ENCODE measurements at regions not wholly inside any gene's neighbourhood (a gene's known extent, or its start where the extent isn't known, plus 50 kb on each side); places are given as distances from the start of the nearest gene placed in this dataset.

- H3K27ac Mint-ChIP-seq, result no peak overlapping the region
- ATAC-seq (ENCODE audit: low read depth), result no peak
Observed at GRCh38 chr19:30167976-30168635, 204.1 kb upstream of the ZNF536 start.

GRCh38 chr19:30168760-30169159 lies 203.4 kb upstream of the ZNF536 start:
- no peak overlapping the region for H3K27ac ChIP-seq (ENCODE audit: low read length in 2 of 2)
- no peak overlapping the region for H3K9ac ChIP-seq (ENCODE audit: low read length)
- H3K4me1 Mint-ChIP-seq, result no peaks in the 10 kb centered on the region
- ATAC-seq (ENCODE audit: low read depth) (no peak), DNase-seq (no peak)
- ChIA-PET CTCF (no interaction called here), POLR2A (no interaction called here)
- H2AFZ ChIP-seq (ENCODE audit: insufficient read depth, low read depth, low read length, poor library complexity, severe bottlenecking), result no peak overlapping the region
- H3K27me3 ChIP-seq (replicated peaks in 1 of 4; ENCODE audit: control extremely low read depth in 1 of 4, control insufficient read depth in 3 of 4, insufficient read depth in 4 of 4, low read length in 3 of 4), result no peaks in the 10 kb centered on the region
- no peaks in the 10 kb centered on the region for H3K9me3 Mint-ChIP-seq (ENCODE audit: insufficient read depth)
- H3K9me3 ChIP-seq (ENCODE audit: control extremely low read depth in 1 of 3, control insufficient read depth in 2 of 3, insufficient read depth in 1 of 3, low read length in 2 of 3), result peaks cover 0 to 12% (median 0%) of the 10 kb centered on the region in 3 donors
- 77% methylated on average over 5 of the region's 5 CpGs for WGBS (ENCODE audit: insufficient coverage)
- H3K27ac Mint-ChIP-seq, result no peak overlapping the region
- no peak overlapping the region for H3K4me3 Mint-ChIP-seq
- H3K4me2 ChIP-seq (replicated peaks; ENCODE audit: low read depth, low read length, poor library complexity, severe bottlenecking), result no peak overlapping the region
- no peaks in the 10 kb centered on the region for H3K79me2 ChIP-seq (ENCODE audit: control insufficient read depth, insufficient read depth, low read length)
- TF ChIP-seq CTCF (IDR thresholded peaks at IDR 0.05), result no peak
- TF ChIP-seq EZH2 (IDR thresholded peaks at IDR 0.05; ENCODE audit: borderline replicate concordance, insufficient read depth, low read depth, low read length, poor library complexity, severe bottlenecking), result no peak
- H4K20me1 ChIP-seq (ENCODE audit: control insufficient read depth, insufficient read depth, low read length, poor library complexity, severe bottlenecking), result no peaks in the 10 kb centered on the region
- H3K36me3 ChIP-seq (replicated peaks in 1 of 2; ENCODE audit: control extremely low read depth in 1 of 2, control insufficient read depth in 1 of 2, extremely low read depth in 1 of 2, insufficient read depth in 2 of 2, low read length in 1 of 2), result no peaks in the 10 kb centered on the region
- no peaks in the 10 kb centered on the region for H3K4me1 ChIP-seq (ENCODE audit: control insufficient read depth in 2 of 2, insufficient read depth in 2 of 2, low read length in 2 of 2)
- no peak overlapping the region for H3K4me3 ChIP-seq (ENCODE audit: control extremely low read depth in 1 of 5, extremely low read depth in 1 of 5, insufficient read depth in 1 of 5, low read depth in 2 of 5, low read length in 4 of 5)
- intact Hi-C loops (cut with micrococcal nuclease), result no loop called here
- H3K27me3 Mint-ChIP-seq, result no peaks in the 10 kb centered on the region

More at GRCh38 chr19:30167976-30168635, 204.1 kb upstream of the ZNF536 start:
- H3K27me3 Mint-ChIP-seq, result no peaks in the 10 kb centered on the region
- no peak overlapping the region for H2AFZ ChIP-seq (ENCODE audit: insufficient read depth, low read depth, low read length, poor library complexity, severe bottlenecking)
- no peaks in the 10 kb centered on the region for H3K36me3 ChIP-seq (replicated peaks in 1 of 2; ENCODE audit: control extremely low read depth in 1 of 2, control insufficient read depth in 1 of 2, extremely low read depth in 1 of 2, insufficient read depth in 2 of 2, low read length in 1 of 2)
- no peak overlapping the region for H3K4me3 Mint-ChIP-seq
- H3K9me3 Mint-ChIP-seq (ENCODE audit: insufficient read depth), result peaks cover 3% of the 10 kb centered on the region
- H3K9ac ChIP-seq (ENCODE audit: low read length), result no peak overlapping the region
- WGBS (ENCODE audit: insufficient coverage), result 87% methylated on average over 13 of the region's 13 CpGs
- no peak for DNase-seq
- TF ChIP-seq CTCF (IDR thresholded peaks at IDR 0.05) (no peak), EZH2 (IDR thresholded peaks at IDR 0.05; ENCODE audit: borderline replicate concordance, insufficient read depth, low read depth, low read length, poor library complexity, severe bottlenecking) (no peak)
- intact Hi-C loops (cut with micrococcal nuclease), result no loop called here
- peaks cover 0 to 12% (median 0%) of the 10 kb centered on the region in 3 donors for H3K9me3 ChIP-seq (ENCODE audit: control extremely low read depth in 1 of 3, control insufficient read depth in 2 of 3, insufficient read depth in 1 of 3, low read length in 2 of 3)
- no peaks in the 10 kb centered on the region for H3K4me1 ChIP-seq (ENCODE audit: control insufficient read depth in 2 of 2, insufficient read depth in 2 of 2, low read length in 2 of 2)
- H3K4me2 ChIP-seq (replicated peaks; ENCODE audit: low read depth, low read length, poor library complexity, severe bottlenecking), result no peak overlapping the region
- no peaks in the 10 kb centered on the region for H3K4me1 Mint-ChIP-seq
- H3K4me3 ChIP-seq (ENCODE audit: control extremely low read depth in 1 of 5, extremely low read depth in 1 of 5, insufficient read depth in 1 of 5, low read depth in 2 of 5, low read length in 4 of 5), result no peak overlapping the region
- POLR2A ChIA-PET, result no interaction called here
- H3K79me2 ChIP-seq (ENCODE audit: control insufficient read depth, insufficient read depth, low read length), result no peaks in the 10 kb centered on the region
- no peaks in the 10 kb centered on the region for H3K27me3 ChIP-seq (replicated peaks in 1 of 4; ENCODE audit: control extremely low read depth in 1 of 4, control insufficient read depth in 3 of 4, insufficient read depth in 4 of 4, low read length in 3 of 4)
- CTCF ChIA-PET, result no interaction called here
- no peaks in the 10 kb centered on the region for H4K20me1 ChIP-seq (ENCODE audit: control insufficient read depth, insufficient read depth, low read length, poor library complexity, severe bottlenecking)
- no peak overlapping the region for H3K27ac ChIP-seq (ENCODE audit: low read length in 2 of 2)
